LHCN-M2 (cell line): ENCODE measurements at regions not wholly inside any gene's neighbourhood (a gene's known extent, or its start where the extent isn't known, plus 50 kb on each side); places are given as distances from the start of the nearest gene placed in this dataset.
"Not testable (repeated sequence)": the region's sequence is repeated elsewhere in the genome, so short reads cannot be mapped to it uniquely, and the experiment has no call there.

Experiments
- DNase-seq: peaks from one replicate; pipeline ENCODE4 v3.0.0-alpha.2; 2012; ENCODE audit warnings: low read depth

GRCh38 chr1:114032271-114033215 lies 53.3 kb downstream of the OLFML3 start:
- peak; percentile 95 for DNase-seq

DNA sequence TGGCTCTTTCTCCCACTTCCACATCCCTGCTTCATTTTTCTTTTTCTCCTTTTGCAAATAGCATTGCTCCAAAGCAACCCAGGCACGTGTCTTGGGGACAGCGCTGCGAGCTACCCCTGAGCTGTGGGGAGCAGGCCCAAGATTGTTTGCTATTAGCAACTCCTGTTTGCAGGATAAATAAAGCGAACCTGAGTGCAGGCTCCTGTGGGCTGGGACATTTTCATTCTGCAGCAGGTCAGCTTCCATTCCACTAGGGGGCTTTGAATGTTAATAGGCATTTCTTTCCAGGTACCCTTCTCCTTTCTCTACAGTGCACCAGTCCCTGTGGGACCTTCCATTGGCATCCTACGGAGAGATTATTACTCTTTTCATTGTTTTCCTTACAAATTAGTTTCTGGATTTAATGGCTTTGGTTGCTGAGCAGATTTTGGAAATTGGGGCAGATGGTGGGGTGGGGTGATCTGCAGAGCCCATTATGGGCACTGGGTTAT lies 54.0 kb downstream of the OLFML3 start:
- DNase-seq = peak; percentile 46

GRCh38 chr1:114033961-114034360 lies 54.7 kb downstream of the OLFML3 start:
- no peak for DNase-seq

GRCh38 chr1:114034567-114035303 lies 55.5 kb downstream of the OLFML3 start:
- no peak for DNase-seq

DNA sequence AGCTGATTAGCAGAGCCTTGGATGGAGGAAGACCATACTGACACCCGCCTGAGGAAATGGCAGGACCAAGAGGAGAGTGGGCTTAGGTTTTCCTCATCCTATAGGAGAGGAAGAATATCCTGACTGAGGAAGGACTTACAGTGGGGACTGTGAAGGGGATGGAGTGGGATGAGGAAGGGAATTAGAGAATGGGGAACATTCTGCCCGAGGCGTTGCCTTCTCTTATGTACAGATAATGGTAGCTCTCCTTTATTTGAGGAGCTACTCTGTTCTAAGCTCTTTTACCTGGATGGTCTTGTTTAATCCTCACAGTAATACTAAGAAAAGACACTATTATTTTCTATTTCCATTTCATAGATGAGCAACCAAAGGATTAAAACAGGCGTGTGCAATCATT lies 56.0 kb downstream of the OLFML3 start:
- DNase-seq = no peak

- not testable (repeated sequence) for DNase-seq
Observed at GRCh38 chr1:114036841-114037630, 57.8 kb downstream of the OLFML3 start.

GRCh38 chr1:114037631-114037890 lies 58.3 kb downstream of the OLFML3 start:
- DNase-seq = no peak

- DNase-seq = no peak
Observed at GRCh38 chr1:114037962-114038816, 58.9 kb downstream of the OLFML3 start.
